ENCODE measurements at regions not wholly inside any gene's neighbourhood (a gene's known extent, or its start where the extent isn't known, plus 50 kb on each side); places are given as distances from the start of the nearest gene placed in this dataset.
"Not testable (repeated sequence)": the region's sequence is repeated elsewhere in the genome, so short reads cannot be mapped to it uniquely, and the experiment has no call there.

DNA sequence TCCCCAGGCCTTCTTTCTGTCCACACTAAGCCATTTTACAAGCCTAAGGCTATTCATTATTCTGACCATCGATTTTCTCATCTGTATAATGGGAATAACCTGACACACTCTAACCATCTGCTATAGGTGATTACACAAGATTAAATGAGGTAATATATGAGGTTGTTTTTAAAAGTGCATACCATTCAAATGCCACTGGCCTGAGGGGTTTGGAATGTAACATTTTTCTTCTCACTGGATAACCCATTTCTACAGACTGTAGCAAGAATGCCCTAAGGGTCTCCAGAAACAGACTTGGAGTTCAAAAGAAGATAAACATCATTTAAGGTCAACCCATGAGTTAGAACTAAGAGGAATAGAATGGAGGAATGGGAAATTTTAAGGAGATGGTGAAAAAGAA lies 111.7 kb upstream of the SETBP1 start:
- DNase-seq, result no peak

- no peak for DNase-seq
These were observed 111.2 kb upstream of the SETBP1 start for GRCh38 chr18:44569391-44570055.

DNA sequence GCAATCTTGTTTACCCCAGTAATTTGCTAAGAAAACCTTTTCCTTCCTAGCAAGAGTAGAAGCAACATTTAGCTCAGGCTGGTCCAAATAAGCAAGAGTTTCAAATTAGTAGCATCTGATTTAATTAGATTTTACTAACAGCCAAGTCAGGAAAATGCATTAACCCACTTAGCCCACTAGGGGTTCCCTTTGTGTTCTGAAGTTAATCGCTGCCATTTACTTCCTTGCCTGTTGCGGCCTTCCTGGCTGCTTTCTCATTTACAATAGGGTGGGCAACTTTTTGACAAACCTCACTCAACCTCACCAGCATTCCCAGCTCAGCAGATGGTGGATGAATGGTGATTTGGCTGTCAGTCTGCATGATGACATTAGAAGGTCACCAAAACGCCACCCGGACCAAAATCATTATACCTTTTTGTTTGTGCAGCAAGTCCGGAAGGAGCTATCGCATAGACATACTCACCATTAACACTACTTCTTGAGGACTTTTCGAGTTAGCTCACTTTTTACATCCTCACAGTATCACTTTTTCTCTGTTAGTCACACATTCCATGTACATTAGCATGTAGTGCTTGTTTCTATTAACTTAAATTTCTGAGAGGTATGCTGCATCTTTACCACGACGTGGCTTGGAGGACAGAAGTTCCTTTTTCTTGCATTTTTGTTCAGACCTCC lies 101.5 kb upstream of the SETBP1 start:
- DNase-seq, result no peak

DNA sequence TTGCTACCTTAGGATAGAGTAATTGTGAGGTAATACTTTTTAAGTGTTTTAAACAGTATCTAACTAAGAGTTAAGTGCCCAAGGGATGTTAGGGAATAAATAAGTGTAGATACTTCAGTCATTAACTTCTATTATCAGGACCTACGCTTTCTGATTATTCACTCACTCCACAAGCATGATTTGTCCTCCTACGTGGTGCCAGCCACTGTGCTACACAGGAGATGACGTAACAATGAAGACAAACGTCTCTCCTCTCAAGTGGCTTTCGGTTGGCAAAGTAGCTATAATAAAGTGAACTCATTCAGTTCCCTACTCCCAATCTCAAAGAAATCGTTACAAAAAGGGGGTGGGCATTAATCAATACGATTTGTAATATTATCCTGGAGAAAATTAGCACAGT lies 100.9 kb upstream of the SETBP1 start:
- no peak for DNase-seq

GRCh38 chr18:44580159-44580558 lies 100.5 kb upstream of the SETBP1 start:
- DNase-seq, result no peak

GRCh38 chr18:44580782-44581181 lies 99.9 kb upstream of the SETBP1 start:
- not testable (repeated sequence) for DNase-seq

GRCh38 chr18:44582456-44582855 lies 98.2 kb upstream of the SETBP1 start:
- DNase-seq, result no peak

- no peak for DNase-seq
These were observed 95.8 kb upstream of the SETBP1 start for GRCh38 chr18:44584900-44585299.

GRCh38 chr18:44586782-44587524 lies 93.7 kb upstream of the SETBP1 start:
- peak in 1 of 2 donors; percentile 18 for DNase-seq

DNA sequence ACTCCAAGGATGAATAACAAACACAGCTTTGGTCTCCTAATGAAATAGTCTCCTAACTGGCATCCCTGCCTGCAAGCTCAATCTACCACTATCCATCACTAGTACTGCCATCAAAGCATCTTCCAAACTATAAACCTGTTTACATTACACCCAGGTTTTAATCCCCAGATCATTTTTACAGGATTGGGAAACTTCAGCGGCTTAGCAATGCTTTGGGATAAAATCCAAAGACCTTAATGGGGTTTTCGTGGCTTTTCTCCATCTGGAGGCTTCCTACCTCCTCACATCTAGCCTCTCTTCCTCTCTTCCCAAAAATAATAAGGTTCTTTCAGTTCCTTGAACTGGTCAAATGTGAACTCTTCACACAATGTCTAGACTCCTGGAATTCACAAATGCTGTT lies 92.2 kb upstream of the SETBP1 start:
- DNase-seq, result no peak

- DNase-seq, result no peak
These were observed 90.9 kb upstream of the SETBP1 start for GRCh38 chr18:44589693-44590355.

GRCh38 chr18:44590956-44591670 lies 89.6 kb upstream of the SETBP1 start:
- DNase-seq, result no peak

GRCh38 chr18:44592639-44593038 lies 88.0 kb upstream of the SETBP1 start:
- no peak for DNase-seq

GRCh38 chr18:44594799-44595467 lies 85.8 kb upstream of the SETBP1 start:
- DNase-seq, result no peak

GRCh38 chr18:44597797-44598196 lies 82.9 kb upstream of the SETBP1 start:
- DNase-seq, result no peak

GRCh38 chr18:44598514-44598913 lies 82.2 kb upstream of the SETBP1 start:
- DNase-seq, result no peak

- peak; percentile 65 to 70 for DNase-seq
These were observed 81.3 kb upstream of the SETBP1 start for GRCh38 chr18:44599412-44599811.

DNA sequence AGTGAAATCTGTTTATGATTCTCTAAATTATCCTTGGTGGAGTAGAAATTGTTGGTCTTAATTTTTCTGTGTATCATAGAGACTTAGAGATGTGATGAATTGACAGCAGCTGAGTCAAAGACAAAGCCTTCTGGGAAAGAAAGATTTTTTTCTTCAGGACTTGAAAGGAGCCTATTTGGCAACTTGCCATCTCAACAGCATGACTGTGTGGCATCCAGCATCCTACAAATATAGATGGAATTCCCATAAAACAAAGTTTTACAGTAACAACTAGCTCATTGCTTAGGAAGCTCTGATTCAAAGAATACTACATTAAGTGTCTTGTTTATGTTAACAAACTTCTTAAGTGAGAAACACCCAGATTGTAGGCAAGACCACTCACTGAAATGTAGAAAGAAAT lies 79.2 kb upstream of the SETBP1 start:
- no peak for DNase-seq

- DNase-seq, result no peak
These were observed 78.3 kb upstream of the SETBP1 start for GRCh38 chr18:44602380-44602779.

- no peak for DNase-seq
These were observed 77.8 kb upstream of the SETBP1 start for GRCh38 chr18:44602845-44603244.

DNA sequence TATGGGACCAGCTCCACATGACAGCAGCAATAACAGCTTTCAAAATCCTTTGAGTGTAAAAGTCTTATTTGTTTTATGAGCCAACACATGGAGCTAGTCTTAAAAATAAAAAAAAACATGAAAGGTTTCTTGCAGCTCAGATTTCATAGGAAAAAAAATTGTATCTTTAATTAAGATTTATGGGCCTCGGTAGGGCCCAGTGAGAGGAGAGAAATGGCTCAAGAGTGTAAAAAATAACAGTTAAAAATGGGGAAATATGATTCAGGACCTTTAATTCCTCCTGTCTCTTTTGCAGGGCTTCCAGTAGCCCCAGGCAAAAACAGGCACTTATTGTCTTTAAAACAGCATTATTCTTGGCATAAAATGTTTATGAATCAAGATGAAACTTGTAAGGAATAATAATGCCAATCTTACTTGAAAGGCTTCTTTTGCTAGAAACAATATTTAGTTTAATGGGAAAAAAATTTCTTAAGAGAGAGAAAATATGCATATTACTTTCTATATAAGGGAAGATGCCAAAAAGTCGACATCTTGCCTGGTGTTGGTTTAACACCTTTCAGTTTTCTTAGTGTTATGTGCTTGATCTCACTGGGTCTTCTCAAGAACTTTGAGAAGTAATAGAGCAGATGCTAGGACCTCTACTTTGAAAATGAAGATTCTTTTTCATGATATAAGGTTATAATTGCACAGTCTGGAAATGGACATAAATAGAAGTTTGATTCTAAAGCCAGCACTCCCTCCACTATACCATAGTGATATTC lies 71.3 kb upstream of the SETBP1 start:
- no peak for DNase-seq
